Astrocyte (in vitro differentiated cells and primary cell): ENCODE measurements at regions not wholly inside any gene's neighbourhood (a gene's known extent, or its start where the extent isn't known, plus 50 kb on each side); places are given as distances from the start of the nearest gene placed in this dataset.

ENCODE experiments used
- DNase-seq: peaks from one replicate; pipeline ENCODE4 v3.0.0-alpha.2; 2010; ENCODE audit warnings: low read depth
- FAIRE-seq: peaks from 2 replicates; lab custom pipeline; 2011; peaks lifted over from hg19 to GRCh38; lab: Jason Lieb, UNC
- H2AFZ ChIP-seq: 2 replicates; pipeline ENCODE4 v1.6.0; 2012; ENCODE audit warnings: low read depth, low read length, inconsistent platforms
- H3K27ac ChIP-seq: 2 replicates; pipeline ENCODE4 v1.5.1; 2011; ENCODE audit warnings: low read depth, low read length, inconsistent platforms
- H3K27me3 ChIP-seq: 2 replicates; pipeline ENCODE4 v1.6.0; 2011; ENCODE audit warnings: low read length, inconsistent platforms; ENCODE audit not compliant: insufficient read depth
- H3K36me3 ChIP-seq: 2 replicates; pipeline ENCODE4 v1.5.1; 2011; ENCODE audit warnings: low read length, inconsistent platforms; ENCODE audit not compliant: insufficient read depth
- H3K4me1 ChIP-seq: 2 replicates; pipeline ENCODE4 v1.5.1; 2011; ENCODE audit warnings: low read length, inconsistent platforms; ENCODE audit not compliant: insufficient read depth
- H3K4me2 ChIP-seq: 2 replicates; pipeline ENCODE4 v1.6.0; 2012; ENCODE audit warnings: low read length, inconsistent platforms
- H3K4me3 ChIP-seq: 2 replicates; pipeline ENCODE4 v1.5.1; 2011; ENCODE audit warnings: low read depth, mild to moderate bottlenecking, low read length, inconsistent platforms; ENCODE audit not compliant: insufficient read depth
- H3K79me2 ChIP-seq: 2 replicates; pipeline ENCODE4 v1.6.0; 2012; ENCODE audit warnings: mild to moderate bottlenecking, low read length, inconsistent platforms; ENCODE audit not compliant: insufficient read depth
- H3K9ac ChIP-seq: 2 replicates; pipeline ENCODE4 v1.6.0; 2012; ENCODE audit warnings: mild to moderate bottlenecking, low read length, inconsistent platforms
- H3K9me3 ChIP-seq: 2 replicates; pipeline ENCODE4 v1.5.1; 2012; ENCODE audit warnings: low read depth, mild to moderate bottlenecking, low read length, inconsistent platforms; ENCODE audit not compliant: insufficient read depth
- H4K20me1 ChIP-seq: 2 replicates; pipeline ENCODE4 v1.6.0; 2012; ENCODE audit warnings: low read length, inconsistent platforms; ENCODE audit not compliant: insufficient read depth
- H3K27ac Mint-ChIP-seq: one replicate; pipeline ENCODE4 v1.8.0; 2021; ENCODE audit warnings: mild to moderate bottlenecking, mixed read lengths; ENCODE audit not compliant: unreplicated experiment
- H3K27me3 Mint-ChIP-seq: one replicate; pipeline ENCODE4 v1.8.0; 2021; ENCODE audit warnings: low read depth, mixed read lengths; ENCODE audit not compliant: unreplicated experiment
- H3K36me3 Mint-ChIP-seq: one replicate; pipeline ENCODE4 v1.8.0; 2021; ENCODE audit warnings: low read depth, mixed read lengths; ENCODE audit not compliant: unreplicated experiment
- H3K4me1 Mint-ChIP-seq: one replicate; pipeline ENCODE4 v1.8.0; 2021; ENCODE audit warnings: low read depth, mixed read lengths; ENCODE audit not compliant: unreplicated experiment
- H3K4me3 Mint-ChIP-seq: one replicate; pipeline ENCODE4 v1.8.0; 2021; ENCODE audit warnings: mild to moderate bottlenecking, moderate library complexity, mixed read lengths; ENCODE audit not compliant: unreplicated experiment
- H3K9me3 Mint-ChIP-seq: one replicate; pipeline ENCODE4 v1.8.0; 2021; ENCODE audit warnings: mild to moderate bottlenecking, mixed read lengths; ENCODE audit not compliant: unreplicated experiment
- EZH2 ChIP-seq: IDR thresholded peaks from 2 replicates; pipeline ENCODE4 v1.6.1; 2012; ENCODE audit warnings: mild to moderate bottlenecking, low read length, inconsistent platforms; ENCODE audit not compliant: insufficient read depth
- TF ChIP-seq, protein P1 (sequence below): IDR thresholded peaks from 2 replicates; pipeline ENCODE4 v1.5.1; 2011; ENCODE audit warnings: low read depth, mild to moderate bottlenecking, inconsistent platforms, low read length, moderate library complexity; ENCODE audit not compliant: insufficient read depth

GRCh38 chr10:14429043-14429700 is 98.4 kb upstream of the FRMD4A start:
- H3K9me3 ChIP-seq, result no peaks in the 10 kb centered on the region
- H3K4me3 ChIP-seq, result no peak overlapping the region
- no peak for TF ChIP-seq EZH2
- TF ChIP-seq, protein P1, sequence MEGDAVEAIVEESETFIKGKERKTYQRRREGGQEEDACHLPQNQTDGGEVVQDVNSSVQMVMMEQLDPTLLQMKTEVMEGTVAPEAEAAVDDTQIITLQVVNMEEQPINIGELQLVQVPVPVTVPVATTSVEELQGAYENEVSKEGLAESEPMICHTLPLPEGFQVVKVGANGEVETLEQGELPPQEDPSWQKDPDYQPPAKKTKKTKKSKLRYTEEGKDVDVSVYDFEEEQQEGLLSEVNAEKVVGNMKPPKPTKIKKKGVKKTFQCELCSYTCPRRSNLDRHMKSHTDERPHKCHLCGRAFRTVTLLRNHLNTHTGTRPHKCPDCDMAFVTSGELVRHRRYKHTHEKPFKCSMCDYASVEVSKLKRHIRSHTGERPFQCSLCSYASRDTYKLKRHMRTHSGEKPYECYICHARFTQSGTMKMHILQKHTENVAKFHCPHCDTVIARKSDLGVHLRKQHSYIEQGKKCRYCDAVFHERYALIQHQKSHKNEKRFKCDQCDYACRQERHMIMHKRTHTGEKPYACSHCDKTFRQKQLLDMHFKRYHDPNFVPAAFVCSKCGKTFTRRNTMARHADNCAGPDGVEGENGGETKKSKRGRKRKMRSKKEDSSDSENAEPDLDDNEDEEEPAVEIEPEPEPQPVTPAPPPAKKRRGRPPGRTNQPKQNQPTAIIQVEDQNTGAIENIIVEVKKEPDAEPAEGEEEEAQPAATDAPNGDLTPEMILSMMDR, result no peak
- H3K36me3 ChIP-seq, result no peaks in the 10 kb centered on the region
- H2AFZ ChIP-seq, result no peak overlapping the region
- no peak for DNase-seq
- no peaks in the 10 kb centered on the region for H3K36me3 Mint-ChIP-seq
- H3K4me3 Mint-ChIP-seq, result no peak overlapping the region
- no peak overlapping the region for H3K27ac ChIP-seq
- no peaks in the 10 kb centered on the region for H4K20me1 ChIP-seq
- H3K4me1 Mint-ChIP-seq, result peaks cover 11% of the 10 kb centered on the region
- no peaks in the 10 kb centered on the region for H3K27me3 ChIP-seq
- H3K79me2 ChIP-seq, result no peaks in the 10 kb centered on the region
- peaks cover 2% of the 10 kb centered on the region for H3K9me3 Mint-ChIP-seq
- no peak overlapping the region for H3K9ac ChIP-seq
- no peak overlapping the region for H3K27ac Mint-ChIP-seq
- no peaks in the 10 kb centered on the region for H3K27me3 Mint-ChIP-seq
- no peak for FAIRE-seq
- no peak overlapping the region for H3K4me2 ChIP-seq
- H3K4me1 ChIP-seq, result no peaks in the 10 kb centered on the region

- peaks cover 16% of the 10 kb centered on the region for H3K4me1 Mint-ChIP-seq
Observed at GRCh38 chr10:14425034-14425433, 94.3 kb upstream of the FRMD4A start.

More at GRCh38 chr10:14425034-14425433, 94.3 kb upstream of the FRMD4A start:
- H3K9me3 Mint-ChIP-seq, result peaks cover 2% of the 10 kb centered on the region
- Histone ChIP-seq H3K4me1 (no peaks in the 10 kb centered on the region), H3K27me3 (no peaks in the 10 kb centered on the region), H3K9me3 (no peaks in the 10 kb centered on the region), H3K4me3 (no peak overlapping the region), H3K9ac (no peak overlapping the region), H3K79me2 (no peaks in the 10 kb centered on the region), H3K36me3 (no peaks in the 10 kb centered on the region), H3K27ac (no peak overlapping the region), H4K20me1 (no peaks in the 10 kb centered on the region), H2AFZ (no peak overlapping the region), H3K4me2 (no peak overlapping the region)
- no peak overlapping the region for H3K4me3 Mint-ChIP-seq
- no peaks in the 10 kb centered on the region for H3K27me3 Mint-ChIP-seq
- DNase-seq, result no peak
- H3K27ac Mint-ChIP-seq, result no peak overlapping the region
- FAIRE-seq, result no peak
- no peaks in the 10 kb centered on the region for H3K36me3 Mint-ChIP-seq
- TF ChIP-seq, protein P1, result no peak
- TF ChIP-seq EZH2, result no peak
